Loucy (cell line): ENCODE measurements at regions not wholly inside any gene's neighbourhood (a gene's known extent, or its start where the extent isn't known, plus 50 kb on each side); places are given as distances from the start of the nearest gene placed in this dataset.
"Not testable (repeated sequence)": the region's sequence is repeated elsewhere in the genome, so short reads cannot be mapped to it uniquely, and the experiment has no call there.

Source experiments
- H2AFZ ChIP-seq: fragments of 200-600 bp; sonication (generic); 2 replicates; pipeline ENCODE4 v1.6.0; 2016; ENCODE audit warnings: antibody characterized with exemption, mild to moderate bottlenecking, low read length, moderate library complexity
- H3F3A ChIP-seq: fragments of 200-600 bp; 2 replicates; pipeline ENCODE4 v1.6.0; 2016; ENCODE audit warnings: antibody characterized with exemption, low read depth, mild to moderate bottlenecking
- H3K27me3 ChIP-seq: fragments of 200-600 bp; sonication (generic); 2 replicates; pipeline ENCODE4 v1.6.1; 2014; ENCODE audit warnings: low read length, mild to moderate bottlenecking; ENCODE audit not compliant: insufficient read depth, poor library complexity, severe bottlenecking
- H3K36me3 ChIP-seq: fragments of 200-600 bp; sonication (generic); 2 replicates; pipeline ENCODE4 v1.6.1; 2016; ENCODE audit warnings: low read length; ENCODE audit not compliant: insufficient read depth
- H3K4me1 ChIP-seq: fragments of 200-600 bp; sonication (generic); 2 replicates; pipeline ENCODE4 v1.5.1; 2014; ENCODE audit warnings: low read length, mild to moderate bottlenecking; ENCODE audit not compliant: insufficient read depth, poor library complexity, severe bottlenecking
- H3K4me2 ChIP-seq: fragments of 200-600 bp; sonication (generic); 2 replicates; pipeline ENCODE4 v1.6.0; 2014; ENCODE audit warnings: antibody characterized with exemption, low read length, low read depth, mild to moderate bottlenecking; ENCODE audit not compliant: poor library complexity, severe bottlenecking
- H3K4me3 ChIP-seq: fragments of 200-600 bp; sonication (generic); 2 replicates; pipeline ENCODE4 v1.5.1; 2014; ENCODE audit warnings: low read length, mild to moderate bottlenecking, mixed read lengths; ENCODE audit not compliant: poor library complexity, severe bottlenecking
- H3K79me2 ChIP-seq: fragments of 200-600 bp; sonication (generic); 2 replicates; pipeline ENCODE4 v1.6.1; 2014; ENCODE audit warnings: low read length; ENCODE audit not compliant: insufficient read depth
- H3K9ac ChIP-seq: fragments of 200-600 bp; sonication (generic); 2 replicates; pipeline ENCODE4 v1.6.0; 2014; ENCODE audit warnings: mild to moderate bottlenecking, low read depth, low read length, moderate library complexity; ENCODE audit not compliant: poor library complexity, severe bottlenecking
- H3K9me2 ChIP-seq: fragments of 200-600 bp; sonication (generic); replicated peaks from 2 replicates; pipeline ENCODE4 v1.6.1; 2016; ENCODE audit warnings: low read depth, low read length, mixed read lengths
- H3K9me3 ChIP-seq: fragments of 200-600 bp; sonication (generic); 2 replicates; pipeline ENCODE4 v1.6.1; 2014; ENCODE audit warnings: mild to moderate bottlenecking, antibody characterized with exemption, low read length, low read depth; ENCODE audit not compliant: insufficient read depth
- H4K20me1 ChIP-seq: fragments of 200-600 bp; sonication (generic); 2 replicates; pipeline ENCODE4 v1.6.0; 2014; ENCODE audit warnings: antibody characterized with exemption, low read length, mild to moderate bottlenecking; ENCODE audit not compliant: insufficient read depth, poor library complexity, severe bottlenecking
- EZH2phosphoT487 ChIP-seq: fragments of 200-600 bp; IDR thresholded peaks from 2 replicates; pipeline ENCODE4 v1.6.1; 2018; ENCODE audit warnings: antibody characterized with exemption, mild to moderate bottlenecking, moderate library complexity, borderline replicate concordance
- TF ChIP-seq, protein P1 (sequence below): fragments of 200-600 bp; sonication (generic); conservative IDR thresholded peaks from 2 replicates; pipeline ENCODE4 v1.5.1; 2014; ENCODE audit warnings: mild to moderate bottlenecking, antibody characterized with exemption, low read length

DNA sequence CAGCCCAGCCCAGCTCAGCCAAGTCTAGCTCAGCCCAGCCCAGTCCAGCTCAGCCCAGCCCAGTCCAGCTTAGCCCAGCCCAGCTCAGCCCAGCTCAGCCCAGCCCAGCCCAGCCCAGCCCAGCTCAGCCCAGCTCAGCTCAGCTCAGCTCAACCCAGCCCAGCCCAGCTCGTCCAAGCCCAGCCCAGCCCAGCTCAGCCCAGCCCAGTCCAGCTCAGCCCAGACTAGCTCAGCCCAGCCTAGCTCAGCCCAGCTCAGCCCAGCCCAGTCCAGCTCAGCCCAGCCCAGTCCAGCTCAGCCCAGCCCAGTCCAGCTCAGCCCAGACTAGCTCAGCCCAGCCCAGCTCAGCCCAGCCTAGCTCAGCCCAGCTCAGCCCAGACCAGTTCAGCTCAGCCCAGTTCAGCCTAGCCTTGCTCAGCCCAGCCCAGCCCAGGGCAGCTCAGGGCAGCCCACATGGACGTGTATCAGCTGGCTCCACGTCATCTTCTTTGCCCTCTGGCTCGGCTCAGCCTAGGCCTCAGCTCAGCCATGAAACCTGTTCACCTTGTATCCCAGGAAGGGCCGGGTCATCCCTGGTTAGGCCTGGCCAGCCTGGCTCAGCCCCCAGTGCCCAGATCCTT lies 185.6 kb downstream of the TMEM121 start:
- Histone ChIP-seq H2AFZ (no peak overlapping the region), H3K4me2 (no peak overlapping the region), H3K36me3 (no peaks in the 10 kb centered on the region), H3K9me2 (no peaks in the 10 kb centered on the region), H3K4me3 (no peak overlapping the region), H4K20me1 (no peaks in the 10 kb centered on the region), H3K79me2 (no peaks in the 10 kb centered on the region), H3F3A (no peaks in the 10 kb centered on the region), H3K9me3 (peaks cover 7% of the 10 kb centered on the region; the same call in 1 of the 2 replicates), H3K27me3 (no peaks in the 10 kb centered on the region), H3K9ac (no peak overlapping the region), H3K4me1 (no peaks in the 10 kb centered on the region)
- TF ChIP-seq, protein P1, sequence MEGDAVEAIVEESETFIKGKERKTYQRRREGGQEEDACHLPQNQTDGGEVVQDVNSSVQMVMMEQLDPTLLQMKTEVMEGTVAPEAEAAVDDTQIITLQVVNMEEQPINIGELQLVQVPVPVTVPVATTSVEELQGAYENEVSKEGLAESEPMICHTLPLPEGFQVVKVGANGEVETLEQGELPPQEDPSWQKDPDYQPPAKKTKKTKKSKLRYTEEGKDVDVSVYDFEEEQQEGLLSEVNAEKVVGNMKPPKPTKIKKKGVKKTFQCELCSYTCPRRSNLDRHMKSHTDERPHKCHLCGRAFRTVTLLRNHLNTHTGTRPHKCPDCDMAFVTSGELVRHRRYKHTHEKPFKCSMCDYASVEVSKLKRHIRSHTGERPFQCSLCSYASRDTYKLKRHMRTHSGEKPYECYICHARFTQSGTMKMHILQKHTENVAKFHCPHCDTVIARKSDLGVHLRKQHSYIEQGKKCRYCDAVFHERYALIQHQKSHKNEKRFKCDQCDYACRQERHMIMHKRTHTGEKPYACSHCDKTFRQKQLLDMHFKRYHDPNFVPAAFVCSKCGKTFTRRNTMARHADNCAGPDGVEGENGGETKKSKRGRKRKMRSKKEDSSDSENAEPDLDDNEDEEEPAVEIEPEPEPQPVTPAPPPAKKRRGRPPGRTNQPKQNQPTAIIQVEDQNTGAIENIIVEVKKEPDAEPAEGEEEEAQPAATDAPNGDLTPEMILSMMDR, result no peak
- TF ChIP-seq EZH2phosphoT487, result no peak

DNA sequence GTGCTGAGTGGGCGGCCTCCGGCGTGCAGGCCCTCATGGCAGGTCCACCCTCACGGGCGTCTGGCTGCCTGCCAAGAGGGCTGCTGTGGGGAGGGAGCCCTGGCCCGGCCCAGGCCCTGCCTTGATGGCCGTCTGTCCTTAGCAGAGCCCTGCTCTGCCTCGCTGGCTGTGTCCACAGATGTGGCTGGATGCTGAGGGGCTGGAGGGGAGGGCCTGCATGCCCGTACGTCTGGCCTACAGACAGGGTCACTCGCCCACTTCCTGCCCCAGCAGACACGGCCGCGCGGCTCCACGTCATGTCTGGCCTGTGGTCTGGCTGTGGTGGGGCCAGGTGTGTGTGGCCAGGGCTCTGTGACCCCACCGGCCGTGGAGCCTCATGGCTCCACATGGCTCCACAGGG lies 186.3 kb downstream of the TMEM121 start:
- not testable (repeated sequence) for H3K79me2 ChIP-seq, H3K9ac ChIP-seq, H4K20me1 ChIP-seq, H3K27me3 ChIP-seq, H2AFZ ChIP-seq, H3K4me3 ChIP-seq, H3K4me2 ChIP-seq, H3F3A ChIP-seq, H3K36me3 ChIP-seq, H3K4me1 ChIP-seq, H3K9me2 ChIP-seq, H3K9me3 ChIP-seq

DNA sequence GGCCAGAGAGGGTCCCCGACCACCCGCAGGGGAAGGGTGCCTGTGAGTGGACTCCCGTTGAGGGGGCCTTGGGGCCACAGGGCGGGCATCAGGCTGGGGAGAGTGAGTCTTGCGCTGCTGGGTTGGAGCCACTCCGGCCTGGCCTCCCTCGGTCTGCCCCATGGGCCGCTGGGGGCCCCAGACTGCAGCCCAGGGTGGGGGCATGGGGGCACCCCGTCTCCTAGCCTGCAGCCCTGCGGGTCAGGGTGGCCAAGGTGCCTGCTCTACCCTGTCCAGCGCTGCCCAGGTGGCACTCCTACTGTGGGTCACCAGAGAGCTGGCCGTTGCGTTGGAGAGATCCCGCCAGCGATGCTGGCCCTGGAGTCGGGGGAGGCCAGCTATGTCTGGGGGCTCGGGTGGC lies 186.8 kb downstream of the TMEM121 start:
- H3F3A ChIP-seq, H3K9ac ChIP-seq, H3K4me2 ChIP-seq, H3K4me1 ChIP-seq, H3K79me2 ChIP-seq, H3K36me3 ChIP-seq, H3K4me3 ChIP-seq, H2AFZ ChIP-seq, H4K20me1 ChIP-seq, H3K9me3 ChIP-seq, H3K9me2 ChIP-seq, H3K27me3 ChIP-seq: not testable (repeated sequence)

DNA sequence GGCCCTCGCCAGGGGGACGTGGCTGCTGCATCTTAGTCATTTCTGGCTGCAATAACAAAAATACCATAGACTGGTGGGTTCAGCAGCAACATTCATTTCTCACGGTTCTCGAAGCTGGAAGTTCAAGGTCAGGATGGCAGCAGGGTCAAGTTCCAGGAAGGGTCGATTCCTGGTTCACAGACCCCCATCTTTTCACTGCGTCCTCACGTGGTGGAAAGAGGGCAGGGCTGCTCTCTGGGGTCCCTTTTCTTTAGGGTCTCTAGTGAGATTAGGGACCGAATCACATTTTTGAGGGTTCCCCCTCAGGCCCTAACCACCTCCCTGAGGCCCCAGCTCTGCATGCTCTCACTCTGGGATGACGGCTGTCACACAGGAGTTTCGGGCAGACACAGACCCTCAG lies 187.5 kb downstream of the TMEM121 start:
- not testable (repeated sequence) for H3K36me3 ChIP-seq, H3K9me2 ChIP-seq, H3K9me3 ChIP-seq, H3K4me1 ChIP-seq, H3K4me2 ChIP-seq, H3K79me2 ChIP-seq, H3K27me3 ChIP-seq, H3F3A ChIP-seq, H4K20me1 ChIP-seq, H3K9ac ChIP-seq, H2AFZ ChIP-seq, H3K4me3 ChIP-seq

DNA sequence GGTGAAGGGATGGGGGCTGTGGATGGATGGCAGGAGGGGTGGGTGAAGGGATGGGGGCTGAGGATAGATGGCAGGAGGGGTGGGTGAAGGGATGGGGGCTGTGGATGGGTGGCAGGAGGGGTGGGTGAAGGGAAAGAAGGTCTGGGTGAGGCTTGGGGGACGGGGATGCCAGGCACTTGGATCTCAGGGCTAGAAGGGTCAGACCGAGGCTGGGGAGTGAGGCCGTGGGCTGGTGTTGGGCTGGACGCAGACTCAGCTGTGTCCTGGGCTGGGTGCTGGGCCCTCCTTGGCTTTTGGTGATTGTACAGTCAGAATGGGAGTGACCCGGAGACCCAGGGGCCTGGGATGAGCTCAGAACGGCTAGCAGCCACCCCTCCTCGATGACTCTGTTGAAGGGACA lies 192.4 kb downstream of the TMEM121 start:
- H4K20me1 ChIP-seq, H2AFZ ChIP-seq, H3K4me2 ChIP-seq, H3K27me3 ChIP-seq, H3K36me3 ChIP-seq, H3K79me2 ChIP-seq, H3K9me2 ChIP-seq, H3K9me3 ChIP-seq, H3K4me3 ChIP-seq, H3F3A ChIP-seq, H3K4me1 ChIP-seq, H3K9ac ChIP-seq: not testable (repeated sequence)

DNA sequence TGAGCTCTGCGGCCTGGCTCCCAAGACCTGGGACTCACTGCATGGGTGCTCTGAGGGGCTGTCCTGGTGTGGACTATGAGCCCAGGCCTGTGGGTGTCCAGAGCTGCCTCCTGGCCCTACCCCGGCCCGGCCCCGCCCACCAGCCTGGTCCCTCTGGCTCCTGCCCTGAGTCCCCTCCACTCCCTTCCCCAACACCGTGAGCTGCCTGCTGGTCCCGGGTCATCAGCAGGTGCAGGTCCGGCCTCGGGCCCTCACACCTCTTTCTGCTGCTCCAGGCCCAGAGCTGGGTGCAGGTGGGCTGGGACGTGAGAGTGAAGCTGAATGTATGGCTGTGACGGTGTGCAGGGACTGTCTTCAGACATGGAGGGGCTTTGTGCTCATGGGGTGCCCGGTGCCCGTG lies 193.7 kb downstream of the TMEM121 start:
- not testable (repeated sequence) for H3K36me3 ChIP-seq, H3K4me3 ChIP-seq, H3K79me2 ChIP-seq, H2AFZ ChIP-seq, H3K4me1 ChIP-seq, H3F3A ChIP-seq, H3K27me3 ChIP-seq, H3K9me2 ChIP-seq, H3K9ac ChIP-seq, H4K20me1 ChIP-seq, H3K4me2 ChIP-seq, H3K9me3 ChIP-seq
